Loucy (cell line): ENCODE measurements at regions not wholly inside any gene's neighbourhood (a gene's known extent, or its start where the extent isn't known, plus 50 kb on each side); places are given as distances from the start of the nearest gene placed in this dataset.

Experiments used
- H2AFZ ChIP-seq: fragments of 200-600 bp; sonication (generic); 2 replicates; pipeline ENCODE4 v1.6.0; 2016; ENCODE audit warnings: antibody characterized with exemption, mild to moderate bottlenecking, low read length, moderate library complexity
- H3F3A ChIP-seq: fragments of 200-600 bp; 2 replicates; pipeline ENCODE4 v1.6.0; 2016; ENCODE audit warnings: antibody characterized with exemption, low read depth, mild to moderate bottlenecking
- H3K27me3 ChIP-seq: fragments of 200-600 bp; sonication (generic); 2 replicates; pipeline ENCODE4 v1.6.1; 2014; ENCODE audit warnings: low read length, mild to moderate bottlenecking; ENCODE audit not compliant: insufficient read depth, poor library complexity, severe bottlenecking
- H3K36me3 ChIP-seq: fragments of 200-600 bp; sonication (generic); 2 replicates; pipeline ENCODE4 v1.6.1; 2016; ENCODE audit warnings: low read length; ENCODE audit not compliant: insufficient read depth
- H3K4me1 ChIP-seq: fragments of 200-600 bp; sonication (generic); 2 replicates; pipeline ENCODE4 v1.5.1; 2014; ENCODE audit warnings: low read length, mild to moderate bottlenecking; ENCODE audit not compliant: insufficient read depth, poor library complexity, severe bottlenecking
- H3K4me2 ChIP-seq: fragments of 200-600 bp; sonication (generic); 2 replicates; pipeline ENCODE4 v1.6.0; 2014; ENCODE audit warnings: antibody characterized with exemption, low read length, low read depth, mild to moderate bottlenecking; ENCODE audit not compliant: poor library complexity, severe bottlenecking
- H3K4me3 ChIP-seq: fragments of 200-600 bp; sonication (generic); 2 replicates; pipeline ENCODE4 v1.5.1; 2014; ENCODE audit warnings: low read length, mild to moderate bottlenecking, mixed read lengths; ENCODE audit not compliant: poor library complexity, severe bottlenecking
- H3K79me2 ChIP-seq: fragments of 200-600 bp; sonication (generic); 2 replicates; pipeline ENCODE4 v1.6.1; 2014; ENCODE audit warnings: low read length; ENCODE audit not compliant: insufficient read depth
- H3K9ac ChIP-seq: fragments of 200-600 bp; sonication (generic); 2 replicates; pipeline ENCODE4 v1.6.0; 2014; ENCODE audit warnings: mild to moderate bottlenecking, low read depth, low read length, moderate library complexity; ENCODE audit not compliant: poor library complexity, severe bottlenecking
- H3K9me2 ChIP-seq: fragments of 200-600 bp; sonication (generic); replicated peaks from 2 replicates; pipeline ENCODE4 v1.6.1; 2016; ENCODE audit warnings: low read depth, low read length, mixed read lengths
- H3K9me3 ChIP-seq: fragments of 200-600 bp; sonication (generic); 2 replicates; pipeline ENCODE4 v1.6.1; 2014; ENCODE audit warnings: mild to moderate bottlenecking, antibody characterized with exemption, low read length, low read depth; ENCODE audit not compliant: insufficient read depth
- H4K20me1 ChIP-seq: fragments of 200-600 bp; sonication (generic); 2 replicates; pipeline ENCODE4 v1.6.0; 2014; ENCODE audit warnings: antibody characterized with exemption, low read length, mild to moderate bottlenecking; ENCODE audit not compliant: insufficient read depth, poor library complexity, severe bottlenecking
- EZH2phosphoT487 ChIP-seq: fragments of 200-600 bp; IDR thresholded peaks from 2 replicates; pipeline ENCODE4 v1.6.1; 2018; ENCODE audit warnings: antibody characterized with exemption, mild to moderate bottlenecking, moderate library complexity, borderline replicate concordance
- TF ChIP-seq, protein P1 (sequence below): fragments of 200-600 bp; sonication (generic); conservative IDR thresholded peaks from 2 replicates; pipeline ENCODE4 v1.5.1; 2014; ENCODE audit warnings: mild to moderate bottlenecking, antibody characterized with exemption, low read length

DNA sequence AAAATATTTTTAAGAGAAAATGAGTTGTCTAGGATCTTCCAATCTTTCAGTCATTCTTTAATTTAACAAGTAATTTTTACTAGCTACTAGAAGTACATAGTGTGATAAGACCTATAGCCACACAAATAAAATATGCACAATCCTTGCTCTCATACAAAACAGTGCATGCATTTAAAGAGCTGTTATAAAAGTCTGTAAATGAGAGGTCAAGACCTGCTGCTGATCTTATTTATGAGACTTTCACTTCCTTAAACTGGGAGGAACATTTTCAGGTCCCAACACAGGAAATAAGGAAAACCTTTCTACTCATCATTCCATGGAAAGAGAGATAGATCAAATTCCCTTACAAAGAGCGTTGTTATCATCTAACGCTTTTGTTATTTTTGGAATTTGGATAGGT lies 54.2 kb upstream of the PAM start:
- no peaks in the 10 kb centered on the region for H3F3A ChIP-seq
- no peak overlapping the region for H3K4me2 ChIP-seq
- no peak overlapping the region for H3K9ac ChIP-seq
- H4K20me1 ChIP-seq, result no peaks in the 10 kb centered on the region
- no peak overlapping the region for H2AFZ ChIP-seq
- H3K36me3 ChIP-seq, result no peaks in the 10 kb centered on the region
- TF ChIP-seq EZH2phosphoT487, result no peak
- TF ChIP-seq, protein P1, sequence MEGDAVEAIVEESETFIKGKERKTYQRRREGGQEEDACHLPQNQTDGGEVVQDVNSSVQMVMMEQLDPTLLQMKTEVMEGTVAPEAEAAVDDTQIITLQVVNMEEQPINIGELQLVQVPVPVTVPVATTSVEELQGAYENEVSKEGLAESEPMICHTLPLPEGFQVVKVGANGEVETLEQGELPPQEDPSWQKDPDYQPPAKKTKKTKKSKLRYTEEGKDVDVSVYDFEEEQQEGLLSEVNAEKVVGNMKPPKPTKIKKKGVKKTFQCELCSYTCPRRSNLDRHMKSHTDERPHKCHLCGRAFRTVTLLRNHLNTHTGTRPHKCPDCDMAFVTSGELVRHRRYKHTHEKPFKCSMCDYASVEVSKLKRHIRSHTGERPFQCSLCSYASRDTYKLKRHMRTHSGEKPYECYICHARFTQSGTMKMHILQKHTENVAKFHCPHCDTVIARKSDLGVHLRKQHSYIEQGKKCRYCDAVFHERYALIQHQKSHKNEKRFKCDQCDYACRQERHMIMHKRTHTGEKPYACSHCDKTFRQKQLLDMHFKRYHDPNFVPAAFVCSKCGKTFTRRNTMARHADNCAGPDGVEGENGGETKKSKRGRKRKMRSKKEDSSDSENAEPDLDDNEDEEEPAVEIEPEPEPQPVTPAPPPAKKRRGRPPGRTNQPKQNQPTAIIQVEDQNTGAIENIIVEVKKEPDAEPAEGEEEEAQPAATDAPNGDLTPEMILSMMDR, result no peak
- no peak overlapping the region for H3K4me3 ChIP-seq
- H3K79me2 ChIP-seq, result no peaks in the 10 kb centered on the region
- H3K4me1 ChIP-seq, result no peaks in the 10 kb centered on the region
- no peaks in the 10 kb centered on the region for H3K9me2 ChIP-seq
- no peaks in the 10 kb centered on the region for H3K27me3 ChIP-seq
- H3K9me3 ChIP-seq, result no peaks in the 10 kb centered on the region

DNA sequence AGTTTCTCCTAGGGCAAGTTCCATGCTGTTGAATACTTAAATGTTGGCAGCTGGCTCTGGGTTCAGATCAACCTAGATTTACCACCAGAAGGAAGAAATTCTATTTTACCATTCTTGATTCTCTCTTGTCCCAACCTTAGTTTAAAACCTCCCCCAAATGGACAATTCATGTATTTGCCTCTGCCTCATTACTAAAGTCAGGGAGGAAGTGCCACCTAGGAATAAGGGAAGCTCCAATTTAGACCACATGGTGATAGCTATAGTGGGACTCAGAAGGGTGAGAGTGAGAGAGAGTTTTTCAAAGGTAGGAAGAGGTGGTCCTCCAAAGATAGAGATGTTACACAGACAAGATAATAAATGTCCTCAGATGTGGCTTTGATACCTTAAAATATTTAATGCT lies 53.4 kb upstream of the PAM start:
- no peak for TF ChIP-seq EZH2phosphoT487
- TF ChIP-seq, protein P1, result no peak
- H3F3A ChIP-seq, result no peaks in the 10 kb centered on the region
- no peaks in the 10 kb centered on the region for H3K9me3 ChIP-seq
- H3K4me3 ChIP-seq, result no peak overlapping the region
- H3K27me3 ChIP-seq, result no peaks in the 10 kb centered on the region
- no peaks in the 10 kb centered on the region for H3K79me2 ChIP-seq
- no peak overlapping the region for H2AFZ ChIP-seq
- H3K4me1 ChIP-seq, result no peaks in the 10 kb centered on the region
- H3K4me2 ChIP-seq, result no peak overlapping the region
- H3K36me3 ChIP-seq, result no peaks in the 10 kb centered on the region
- no peaks in the 10 kb centered on the region for H4K20me1 ChIP-seq
- no peak overlapping the region for H3K9ac ChIP-seq
- H3K9me2 ChIP-seq, result no peaks in the 10 kb centered on the region
